ENCODE measurements at regions not wholly inside any gene's neighbourhood (a gene's known extent, or its start where the extent isn't known, plus 50 kb on each side); places are given as distances from the start of the nearest gene placed in this dataset.

DNA sequence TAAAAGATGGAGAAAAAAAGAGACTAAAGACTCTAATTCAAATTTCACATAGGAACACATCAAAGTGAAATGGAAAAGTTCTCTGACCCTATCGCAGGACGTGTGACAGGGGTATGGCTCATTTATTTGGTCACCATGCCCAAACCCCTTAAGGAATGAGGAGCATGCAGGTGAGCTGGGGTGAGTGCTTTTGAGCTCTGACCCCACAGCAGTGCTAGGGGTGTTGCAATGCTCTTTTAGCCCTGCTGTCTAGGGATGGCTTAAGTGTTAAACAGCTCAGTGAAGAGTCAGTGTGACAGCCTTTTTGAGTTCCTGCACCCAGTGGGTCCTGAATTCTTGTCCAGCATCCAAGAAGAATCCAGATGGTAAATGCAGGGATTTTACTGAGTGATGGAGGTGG, 143.0 kb upstream of the ANKRD55 start:
- TF ChIP-seq, protein P1, sequence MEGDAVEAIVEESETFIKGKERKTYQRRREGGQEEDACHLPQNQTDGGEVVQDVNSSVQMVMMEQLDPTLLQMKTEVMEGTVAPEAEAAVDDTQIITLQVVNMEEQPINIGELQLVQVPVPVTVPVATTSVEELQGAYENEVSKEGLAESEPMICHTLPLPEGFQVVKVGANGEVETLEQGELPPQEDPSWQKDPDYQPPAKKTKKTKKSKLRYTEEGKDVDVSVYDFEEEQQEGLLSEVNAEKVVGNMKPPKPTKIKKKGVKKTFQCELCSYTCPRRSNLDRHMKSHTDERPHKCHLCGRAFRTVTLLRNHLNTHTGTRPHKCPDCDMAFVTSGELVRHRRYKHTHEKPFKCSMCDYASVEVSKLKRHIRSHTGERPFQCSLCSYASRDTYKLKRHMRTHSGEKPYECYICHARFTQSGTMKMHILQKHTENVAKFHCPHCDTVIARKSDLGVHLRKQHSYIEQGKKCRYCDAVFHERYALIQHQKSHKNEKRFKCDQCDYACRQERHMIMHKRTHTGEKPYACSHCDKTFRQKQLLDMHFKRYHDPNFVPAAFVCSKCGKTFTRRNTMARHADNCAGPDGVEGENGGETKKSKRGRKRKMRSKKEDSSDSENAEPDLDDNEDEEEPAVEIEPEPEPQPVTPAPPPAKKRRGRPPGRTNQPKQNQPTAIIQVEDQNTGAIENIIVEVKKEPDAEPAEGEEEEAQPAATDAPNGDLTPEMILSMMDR (IDR thresholded peaks at IDR 0.05), result no peak
- TF ChIP-seq POLR2A (IDR thresholded peaks at IDR 0.05), result no peak

All from testis (tissue), 2 donors.